ENCODE measurements at regions not wholly inside any gene's neighbourhood (a gene's known extent, or its start where the extent isn't known, plus 50 kb on each side); places are given as distances from the start of the nearest gene placed in this dataset.

DNA sequence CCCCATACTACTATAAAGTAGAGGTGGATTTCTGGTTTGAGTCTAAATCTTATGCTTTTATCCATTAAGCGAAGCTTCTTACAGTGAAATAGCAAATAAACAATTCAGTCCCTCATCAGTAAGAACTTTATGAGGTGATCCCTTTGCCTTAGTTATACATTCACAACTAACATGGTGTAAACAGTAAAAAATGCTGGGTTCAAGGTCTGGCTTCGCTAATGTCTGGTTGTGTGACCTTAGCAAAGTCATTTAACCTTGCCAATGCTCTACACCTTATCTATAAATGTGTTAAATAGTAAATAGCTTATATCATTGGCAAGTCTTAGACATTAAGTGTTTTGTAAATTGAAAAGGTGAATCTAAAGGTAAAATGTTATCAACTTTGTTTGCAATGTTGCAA, 475.4 kb downstream of the LMO4 start:
- TF ChIP-seq, protein P1, sequence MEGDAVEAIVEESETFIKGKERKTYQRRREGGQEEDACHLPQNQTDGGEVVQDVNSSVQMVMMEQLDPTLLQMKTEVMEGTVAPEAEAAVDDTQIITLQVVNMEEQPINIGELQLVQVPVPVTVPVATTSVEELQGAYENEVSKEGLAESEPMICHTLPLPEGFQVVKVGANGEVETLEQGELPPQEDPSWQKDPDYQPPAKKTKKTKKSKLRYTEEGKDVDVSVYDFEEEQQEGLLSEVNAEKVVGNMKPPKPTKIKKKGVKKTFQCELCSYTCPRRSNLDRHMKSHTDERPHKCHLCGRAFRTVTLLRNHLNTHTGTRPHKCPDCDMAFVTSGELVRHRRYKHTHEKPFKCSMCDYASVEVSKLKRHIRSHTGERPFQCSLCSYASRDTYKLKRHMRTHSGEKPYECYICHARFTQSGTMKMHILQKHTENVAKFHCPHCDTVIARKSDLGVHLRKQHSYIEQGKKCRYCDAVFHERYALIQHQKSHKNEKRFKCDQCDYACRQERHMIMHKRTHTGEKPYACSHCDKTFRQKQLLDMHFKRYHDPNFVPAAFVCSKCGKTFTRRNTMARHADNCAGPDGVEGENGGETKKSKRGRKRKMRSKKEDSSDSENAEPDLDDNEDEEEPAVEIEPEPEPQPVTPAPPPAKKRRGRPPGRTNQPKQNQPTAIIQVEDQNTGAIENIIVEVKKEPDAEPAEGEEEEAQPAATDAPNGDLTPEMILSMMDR (IDR thresholded peaks at IDR 0.05): no peak
- no peak for TF ChIP-seq POLR2A (IDR thresholded peaks at IDR 0.05)
